ENCODE measurements at regions not wholly inside any gene's neighbourhood (a gene's known extent, or its start where the extent isn't known, plus 50 kb on each side); places are given as distances from the start of the nearest gene placed in this dataset.
A peak's percentile ranks its signal among the peaks of the same experiment; 100 is the strongest.
"Not testable (repeated sequence)": the region's sequence is repeated elsewhere in the genome, so short reads cannot be mapped to it uniquely, and the experiment has no call there.

GRCh38 chr5:111859533-111860270, 102.7 kb upstream of the NREP start:
- no peak for DNase-seq

GRCh38 chr5:111859031-111859430, 102.0 kb upstream of the NREP start:
- no peak for DNase-seq

GRCh38 chr5:111857623-111858022, 100.6 kb upstream of the NREP start:
- peak in 1 of 3 donors; percentile 16 for DNase-seq

GRCh38 chr5:111856876-111857466, 100.0 kb upstream of the NREP start:
- no peak for DNase-seq

GRCh38 chr5:111855356-111855755, 98.4 kb upstream of the NREP start:
- no peak for DNase-seq

- no peak for DNase-seq
Observed at GRCh38 chr5:111854186-111854585, 97.2 kb upstream of the NREP start.

- DNase-seq = no peak
Observed at GRCh38 chr5:111853748-111854147, 96.8 kb upstream of the NREP start.

GRCh38 chr5:111851631-111852548, 94.9 kb upstream of the NREP start:
- DNase-seq = peak in 1 of 3 donors; percentile 29

GRCh38 chr5:111848476-111848875, 91.5 kb upstream of the NREP start:
- DNase-seq = no peak

GRCh38 chr5:111847052-111847925, 90.3 kb upstream of the NREP start:
- DNase-seq = no peak

GRCh38 chr5:111840036-111840674, 83.2 kb upstream of the NREP start:
- no peak for DNase-seq

GRCh38 chr5:111839438-111839837, 82.4 kb upstream of the NREP start:
- no peak for DNase-seq

- no peak for DNase-seq
Observed at GRCh38 chr5:111836426-111836825, 79.4 kb upstream of the NREP start.

GRCh38 chr5:111834926-111835599, 78.1 kb upstream of the NREP start:
- DNase-seq = no peak

GRCh38 chr5:111830333-111830732, 73.3 kb upstream of the NREP start:
- no peak for DNase-seq

- no peak for DNase-seq
Observed at GRCh38 chr5:111829701-111830100, 72.7 kb upstream of the NREP start.

- DNase-seq = no peak
Observed at GRCh38 chr5:111826064-111826463, 69.1 kb upstream of the NREP start.

- no peak for DNase-seq
Observed at GRCh38 chr5:111820072-111820471, 63.1 kb upstream of the NREP start.

GRCh38 chr5:111819028-111819427, 62.0 kb upstream of the NREP start:
- not testable (repeated sequence) for DNase-seq

- peak in 2 of 3 donors; percentile 20 to 22 for DNase-seq
Observed at GRCh38 chr5:111813537-111813936, 56.5 kb upstream of the NREP start.

GRCh38 chr5:111810112-111810511, 53.1 kb upstream of the NREP start:
- no peak for DNase-seq
